ENCODE measurements at regions not wholly inside any gene's neighbourhood (a gene's known extent, or its start where the extent isn't known, plus 50 kb on each side); places are given as distances from the start of the nearest gene placed in this dataset.

DNA sequence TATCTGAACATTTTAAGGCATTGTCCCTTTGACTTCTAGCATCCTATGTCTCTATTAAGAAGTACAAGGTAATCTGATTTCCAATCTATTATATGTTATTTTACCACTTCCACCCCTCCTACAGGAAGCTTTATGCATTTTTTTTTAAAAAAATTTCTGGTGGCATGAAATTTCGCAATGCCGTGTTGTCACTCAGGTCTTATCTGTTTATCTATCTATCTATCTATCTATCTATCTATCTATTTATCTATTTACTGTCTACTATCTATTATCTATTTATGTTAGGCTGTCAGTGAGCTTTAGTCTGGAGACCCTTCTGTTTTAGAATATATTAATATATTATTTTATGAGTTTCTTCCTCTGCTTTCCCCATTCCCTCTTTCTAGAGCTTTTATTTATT, 125.3 kb upstream of the FAM9C start:
- no peak overlapping the region for H3K27ac ChIP-seq (replicated peaks in 1 of 4)
- intact Hi-C loops (cut with DNase I), result no loop called here

DNA sequence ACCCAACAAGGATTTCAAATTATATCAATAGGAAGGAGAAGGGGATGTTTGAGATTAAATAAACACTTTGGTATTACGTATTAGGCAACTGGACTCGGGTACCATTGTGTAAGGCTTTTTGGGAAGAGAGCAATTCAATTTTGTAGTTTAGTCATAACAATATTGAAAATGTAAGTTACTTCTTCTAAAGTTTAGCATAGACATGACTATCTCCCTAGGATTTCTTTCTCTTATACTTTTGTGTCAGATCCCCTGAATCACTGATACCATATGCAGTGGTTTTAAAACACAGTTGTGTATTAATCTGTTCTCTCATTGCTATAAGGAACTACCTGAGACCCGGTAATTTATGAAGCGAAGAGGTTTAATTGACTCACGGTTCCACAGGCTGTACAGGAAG, 123.8 kb upstream of the FAM9C start:
- Histone ChIP-seq H3K4me1 (peaks cover 12 to 29% (median 25%) of the 10 kb centered on the region in 4 donors), H3K36me3 (no peaks in the 10 kb centered on the region), H3K27me3 (no peaks in the 10 kb centered on the region), H3K4me3 (no peak overlapping the region), H3K27ac (replicated peaks in 1 of 4) (peak overlapping the region; percentile 56 to 69 (median 56)), H3K9me3 (no peaks in the 10 kb centered on the region)
- intact Hi-C loops (cut with DNase I), result no loop called here
- DNase-seq (ENCODE audit: extremely low spot score), result no peak
- WGBS, result 84% methylated on average over 5 of the region's 5 CpGs
- TF ChIP-seq, protein P1, sequence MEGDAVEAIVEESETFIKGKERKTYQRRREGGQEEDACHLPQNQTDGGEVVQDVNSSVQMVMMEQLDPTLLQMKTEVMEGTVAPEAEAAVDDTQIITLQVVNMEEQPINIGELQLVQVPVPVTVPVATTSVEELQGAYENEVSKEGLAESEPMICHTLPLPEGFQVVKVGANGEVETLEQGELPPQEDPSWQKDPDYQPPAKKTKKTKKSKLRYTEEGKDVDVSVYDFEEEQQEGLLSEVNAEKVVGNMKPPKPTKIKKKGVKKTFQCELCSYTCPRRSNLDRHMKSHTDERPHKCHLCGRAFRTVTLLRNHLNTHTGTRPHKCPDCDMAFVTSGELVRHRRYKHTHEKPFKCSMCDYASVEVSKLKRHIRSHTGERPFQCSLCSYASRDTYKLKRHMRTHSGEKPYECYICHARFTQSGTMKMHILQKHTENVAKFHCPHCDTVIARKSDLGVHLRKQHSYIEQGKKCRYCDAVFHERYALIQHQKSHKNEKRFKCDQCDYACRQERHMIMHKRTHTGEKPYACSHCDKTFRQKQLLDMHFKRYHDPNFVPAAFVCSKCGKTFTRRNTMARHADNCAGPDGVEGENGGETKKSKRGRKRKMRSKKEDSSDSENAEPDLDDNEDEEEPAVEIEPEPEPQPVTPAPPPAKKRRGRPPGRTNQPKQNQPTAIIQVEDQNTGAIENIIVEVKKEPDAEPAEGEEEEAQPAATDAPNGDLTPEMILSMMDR (IDR thresholded peaks at IDR 0.05), result no peak
- TF ChIP-seq EP300 (IDR thresholded peaks at IDR 0.05) (no peak), POLR2AphosphoS5 (IDR thresholded peaks at IDR 0.05) (no peak), POLR2A (IDR thresholded peaks at IDR 0.05; ENCODE audit: low read depth) (no peak)

More for the DNA sequence above, 125.3 kb upstream of the FAM9C start:
- Histone ChIP-seq H3K4me3 (no peak overlapping the region), H3K36me3 (no peaks in the 10 kb centered on the region), H3K27me3 (no peaks in the 10 kb centered on the region), H3K9me3 (no peaks in the 10 kb centered on the region), H3K4me1 (peaks cover 12 to 29% (median 24%) of the 10 kb centered on the region in 4 donors)
- no peak for DNase-seq (ENCODE audit: extremely low spot score)
- WGBS, result 93% methylated on average over 2 of the region's 2 CpGs
- no peak for TF ChIP-seq POLR2AphosphoS5 (IDR thresholded peaks at IDR 0.05)
- TF ChIP-seq, protein P1 (IDR thresholded peaks at IDR 0.05), result no peak
- no peak for TF ChIP-seq POLR2A (IDR thresholded peaks at IDR 0.05; ENCODE audit: low read depth)
- no peak for TF ChIP-seq EP300 (IDR thresholded peaks at IDR 0.05)

DNA sequence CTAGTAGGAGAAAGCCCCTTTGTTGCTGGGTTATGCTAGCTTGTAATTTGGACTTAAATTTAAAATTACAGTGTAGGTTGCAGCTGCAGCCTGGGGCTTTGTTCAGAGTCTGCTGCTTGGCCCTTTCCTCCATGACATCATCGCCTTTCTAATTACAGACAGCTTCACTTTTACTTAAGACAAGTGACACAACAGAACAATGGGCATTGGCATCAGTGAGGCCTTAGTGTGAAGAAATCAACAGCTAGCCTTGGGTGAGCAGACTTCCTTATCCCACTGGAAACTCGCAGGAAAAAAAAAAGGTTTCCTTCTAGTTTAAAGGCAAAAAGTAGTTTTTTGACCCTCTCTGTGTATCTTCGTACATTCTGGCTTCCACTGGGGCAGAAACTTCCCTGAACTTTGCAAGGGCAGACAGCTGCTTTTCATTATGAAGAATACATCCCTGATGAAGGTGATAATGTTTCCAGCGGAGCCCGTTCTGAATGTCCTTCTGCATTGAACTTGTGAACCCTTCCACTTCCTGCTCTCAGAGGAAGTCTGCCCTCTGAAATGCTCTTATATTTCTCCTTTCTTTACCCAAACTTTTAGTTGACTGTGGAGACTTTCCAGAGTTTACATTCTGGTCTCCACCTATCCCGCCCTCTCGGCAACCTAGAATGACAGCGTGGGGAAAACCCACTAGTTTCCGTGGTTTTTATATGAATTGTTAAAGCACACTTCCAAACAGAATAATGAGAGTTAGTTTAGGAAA, 123.2 kb upstream of the FAM9C start:
- peak in 1 of 2 donors; percentile 24 for TF ChIP-seq POLR2AphosphoS5 (IDR thresholded peaks at IDR 0.05)
- TF ChIP-seq, protein P1 (IDR thresholded peaks at IDR 0.05), result no peak
- Histone ChIP-seq H3K4me1 (peaks cover 12 to 29% (median 25%) of the 10 kb centered on the region in 4 donors), H3K9me3 (no peaks in the 10 kb centered on the region), H3K27me3 (no peaks in the 10 kb centered on the region), H3K4me3 (no peak overlapping the region), H3K27ac (replicated peaks in 1 of 4) (peak overlapping the region; percentile 56 to 69 (median 56)), H3K36me3 (no peaks in the 10 kb centered on the region)
- 53% methylated on average over 9 of the region's 9 CpGs for WGBS
- DNase-seq (ENCODE audit: extremely low spot score), result no peak
- intact Hi-C loops (cut with DNase I), result no loop called here

DNA sequence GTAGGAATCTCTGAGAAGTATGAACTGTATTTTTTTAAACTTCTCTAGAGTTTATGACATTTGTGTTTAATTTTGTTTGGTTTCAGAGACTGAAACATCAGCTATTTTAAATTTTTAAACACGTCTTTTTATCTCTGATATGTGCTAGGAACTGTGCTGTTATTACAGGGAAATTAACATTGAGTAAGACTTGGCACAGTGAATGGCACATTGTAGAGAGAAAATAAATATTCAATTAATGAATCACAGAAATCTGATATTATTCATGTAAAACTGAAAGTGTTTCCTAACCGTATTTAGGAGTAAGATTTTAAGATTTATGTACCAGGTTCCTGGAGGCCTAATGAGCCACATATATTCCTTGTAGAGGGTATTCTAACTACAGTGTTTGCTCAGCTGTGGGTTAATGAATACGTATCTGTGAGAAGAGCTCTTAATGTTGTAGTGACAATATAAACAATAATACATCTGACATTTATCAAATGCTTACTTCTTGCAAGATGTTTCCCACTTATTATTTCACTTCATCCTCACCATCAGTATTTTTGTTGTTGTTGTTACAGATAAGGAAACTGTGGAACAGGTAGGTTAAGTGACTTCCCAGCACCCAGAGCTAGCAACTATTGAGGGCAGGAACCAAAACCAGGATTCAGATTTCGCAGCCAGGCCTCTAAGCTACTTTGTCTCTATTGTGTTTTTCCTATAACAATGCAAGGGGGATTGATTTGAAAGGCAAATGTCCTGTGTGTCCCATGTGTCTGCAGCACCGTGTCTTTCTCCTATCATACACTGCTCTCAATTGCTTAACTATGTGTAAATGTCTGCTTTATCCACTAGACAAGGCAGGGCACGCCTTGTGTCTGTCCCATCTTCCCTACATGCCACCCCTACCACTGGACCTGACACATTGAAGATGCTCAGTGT, 121.1 kb upstream of the FAM9C start:
- no peaks in the 10 kb centered on the region for H3K27me3 ChIP-seq
- peaks cover 23 to 42% (median 34%) of the 10 kb centered on the region in 4 donors for H3K4me1 ChIP-seq
- H3K4me3 ChIP-seq, result no peak overlapping the region
- 60% methylated on average over 6 of the region's 6 CpGs for WGBS
- TF ChIP-seq, protein P1 (IDR thresholded peaks at IDR 0.05), result no peak
- TF ChIP-seq POLR2A (IDR thresholded peaks at IDR 0.05; ENCODE audit: low read depth) (no peak), EP300 (IDR thresholded peaks at IDR 0.05) (no peak), POLR2AphosphoS5 (IDR thresholded peaks at IDR 0.05) (no peak)
- no peaks in the 10 kb centered on the region for H3K36me3 ChIP-seq
- intact Hi-C loops (cut with DNase I), result no loop called here
- H3K9me3 ChIP-seq, result no peaks in the 10 kb centered on the region
- peak overlapping the region; percentile 15 to 53 (median 42) for H3K27ac ChIP-seq (replicated peaks in 1 of 4)
- no peak for DNase-seq (ENCODE audit: extremely low spot score)
